ENCODE measurements at regions not wholly inside any gene's neighbourhood (a gene's known extent, or its start where the extent isn't known, plus 50 kb on each side); places are given as distances from the start of the nearest gene placed in this dataset.

- no peak for DNase-seq (ENCODE audit: low spot score)
Observed at GRCh38 chr13:84885868-84886267, 913.4 kb downstream of the SLITRK6 start.

GRCh38 chr13:84873951-84874350 is 925.3 kb downstream of the SLITRK6 start:
- no peak for DNase-seq (ENCODE audit: low spot score)

GRCh38 chr13:84870190-84870589 is 929.0 kb downstream of the SLITRK6 start:
- DNase-seq (ENCODE audit: low spot score) = no peak

GRCh38 chr13:84867246-84867645 is 932.0 kb downstream of the SLITRK6 start:
- DNase-seq (ENCODE audit: low spot score) = no peak

GRCh38 chr13:84865783-84866221 is 933.4 kb downstream of the SLITRK6 start:
- DNase-seq (ENCODE audit: low spot score) = no peak

- DNase-seq (ENCODE audit: low spot score) = no peak
Observed at GRCh38 chr13:84864341-84864740, 934.9 kb downstream of the SLITRK6 start.

- no peak for DNase-seq (ENCODE audit: low spot score)
Observed at GRCh38 chr13:84847107-84847506, 952.1 kb downstream of the SLITRK6 start.

GRCh38 chr13:84845907-84846619 is 953.2 kb downstream of the SLITRK6 start:
- DNase-seq (ENCODE audit: low spot score) = no peak

GRCh38 chr13:84844473-84844872 is 954.7 kb downstream of the SLITRK6 start:
- DNase-seq (ENCODE audit: low spot score) = no peak

- no peak for DNase-seq (ENCODE audit: low spot score)
Observed at GRCh38 chr13:84843368-84843767, 955.9 kb downstream of the SLITRK6 start.

GRCh38 chr13:84834201-84834600 is 951.9 kb upstream of the SLITRK1 start:
- no peak for DNase-seq (ENCODE audit: low spot score)

GRCh38 chr13:84831666-84832657 is 949.7 kb upstream of the SLITRK1 start:
- DNase-seq (ENCODE audit: low spot score) = no peak

GRCh38 chr13:84823528-84823927 is 941.3 kb upstream of the SLITRK1 start:
- DNase-seq (ENCODE audit: low spot score) = no peak

GRCh38 chr13:84821261-84821660 is 939.0 kb upstream of the SLITRK1 start:
- peak; percentile 35 for DNase-seq (ENCODE audit: low spot score)

GRCh38 chr13:84816567-84817105 is 934.4 kb upstream of the SLITRK1 start:
- DNase-seq (ENCODE audit: low spot score) = no peak

- DNase-seq (ENCODE audit: low spot score) = no peak
Observed at GRCh38 chr13:84812789-84813188, 930.5 kb upstream of the SLITRK1 start.

- DNase-seq (ENCODE audit: low spot score) = no peak
Observed at GRCh38 chr13:84812078-84812477, 929.8 kb upstream of the SLITRK1 start.

- DNase-seq (ENCODE audit: low spot score) = no peak
Observed at GRCh38 chr13:84810781-84811180, 928.5 kb upstream of the SLITRK1 start.

- DNase-seq (ENCODE audit: low spot score) = no peak
Observed at GRCh38 chr13:84802073-84802472, 919.8 kb upstream of the SLITRK1 start.

- DNase-seq (ENCODE audit: low spot score) = no peak
Observed at GRCh38 chr13:84784443-84785153, 902.3 kb upstream of the SLITRK1 start.

GRCh38 chr13:84777316-84777715 is 895.0 kb upstream of the SLITRK1 start:
- no peak for DNase-seq (ENCODE audit: low spot score)

- DNase-seq (ENCODE audit: low spot score) = no peak
Observed at GRCh38 chr13:84776593-84776992, 894.3 kb upstream of the SLITRK1 start.
